ENCODE measurements at regions not wholly inside any gene's neighbourhood (a gene's known extent, or its start where the extent isn't known, plus 50 kb on each side); places are given as distances from the start of the nearest gene placed in this dataset.

GRCh38 chr15:96023081-96023480, 307.4 kb upstream of the NR2F2 start:
- TF ChIP-seq POLR2A (IDR thresholded peaks at IDR 0.05) (no peak), CTCF (IDR thresholded peaks at IDR 0.05) (no peak)

Data from uterus (tissue), 2 donors.